Stimulated activated CD4-positive, alpha-beta T cell treated with anti-CD3 and anti-CD28 coated beads, Interleukin-4, amount 100 ng/mL, for 4 hours (primary cell): ENCODE measurements at regions not wholly inside any gene's neighbourhood (a gene's known extent, or its start where the extent isn't known, plus 50 kb on each side); places are given as distances from the start of the nearest gene placed in this dataset.
"Not testable (repeated sequence)": the region's sequence is repeated elsewhere in the genome, so short reads cannot be mapped to it uniquely, and the experiment has no call there.

Experiments used
- DNase-seq, 2 experiments: peaks; one replicate each; pipeline ENCODE4 v3.0.0-alpha.2; 2020

DNA sequence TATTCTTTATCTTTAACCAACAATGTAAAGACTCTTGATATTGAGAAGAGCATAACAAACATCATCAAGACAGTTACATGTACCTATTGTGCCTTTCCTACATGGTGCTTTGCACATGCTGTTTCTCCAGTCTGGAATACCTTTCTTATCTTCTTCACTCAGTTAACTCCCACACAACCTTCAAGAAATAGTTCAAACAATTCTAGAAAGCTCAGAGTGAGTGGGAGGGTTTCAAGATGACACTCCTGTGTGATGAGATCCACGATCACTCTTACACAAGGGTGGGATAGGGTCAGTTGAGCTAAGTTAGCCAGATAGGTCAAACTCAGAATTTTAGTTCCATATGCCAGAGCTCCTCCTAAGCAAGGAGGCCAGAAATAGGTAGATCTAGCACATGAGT, 915.5 kb downstream of the NR2F1-AS1 start:
- DNase-seq: no peak

DNA sequence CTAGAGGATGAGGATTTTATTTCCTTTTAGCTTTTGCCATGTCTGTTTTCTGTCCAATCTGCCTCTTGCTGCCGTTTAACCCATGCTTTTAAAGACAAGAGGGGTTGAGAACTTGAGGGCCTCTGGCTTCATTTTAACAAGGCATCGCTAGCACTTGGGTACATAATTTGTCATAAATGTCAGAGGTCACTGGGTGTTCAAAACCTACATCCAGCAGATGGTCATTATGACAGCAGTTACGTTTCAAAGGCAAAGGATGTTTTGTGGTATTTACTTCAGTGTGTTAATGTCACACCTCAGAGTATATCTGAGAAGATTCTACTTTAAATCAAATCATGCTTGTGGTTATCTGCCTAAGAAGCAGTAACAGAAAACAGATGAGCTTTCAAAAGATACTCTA, 918.3 kb downstream of the NR2F1-AS1 start:
- no peak for DNase-seq

DNA sequence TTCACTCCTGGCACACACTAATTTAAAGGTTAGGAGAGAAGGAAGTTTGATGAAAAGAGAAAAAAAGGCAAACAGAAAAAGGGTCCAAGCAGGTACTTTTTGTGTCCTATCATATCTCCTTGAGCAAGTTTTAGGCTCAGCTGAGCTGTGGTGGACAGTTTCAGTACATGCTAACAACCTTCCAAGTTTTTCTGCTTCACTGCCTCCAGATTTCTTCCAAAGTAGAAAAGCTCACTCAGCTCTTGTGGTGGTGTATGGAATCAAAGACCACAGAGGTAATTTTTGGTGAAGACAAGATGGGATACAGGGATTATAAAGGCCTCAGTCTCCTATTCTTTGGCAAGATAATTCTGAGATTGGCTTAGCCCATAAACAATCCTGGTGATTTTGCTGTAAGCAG, 921.8 kb downstream of the NR2F1-AS1 start:
- DNase-seq: no peak

DNA sequence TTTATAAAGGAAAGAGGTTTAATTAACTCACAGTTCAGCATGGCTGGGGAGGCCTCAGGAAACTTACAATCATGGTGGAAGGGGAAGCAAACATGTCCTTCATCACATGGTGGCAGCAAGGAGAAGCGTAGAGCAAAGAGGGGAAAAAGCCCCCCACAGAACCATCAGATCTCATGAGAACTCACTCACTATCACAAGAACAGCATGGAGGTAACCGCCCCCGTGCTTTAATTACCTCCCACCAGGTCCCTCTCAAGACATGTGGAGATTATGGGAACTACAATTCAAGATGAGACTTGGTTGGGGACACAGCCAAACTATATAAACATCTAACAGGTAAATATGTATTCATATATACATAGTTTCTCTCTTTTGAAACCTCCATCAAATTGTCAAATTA, 926.4 kb downstream of the NR2F1-AS1 start:
- DNase-seq: not testable (repeated sequence)

DNA sequence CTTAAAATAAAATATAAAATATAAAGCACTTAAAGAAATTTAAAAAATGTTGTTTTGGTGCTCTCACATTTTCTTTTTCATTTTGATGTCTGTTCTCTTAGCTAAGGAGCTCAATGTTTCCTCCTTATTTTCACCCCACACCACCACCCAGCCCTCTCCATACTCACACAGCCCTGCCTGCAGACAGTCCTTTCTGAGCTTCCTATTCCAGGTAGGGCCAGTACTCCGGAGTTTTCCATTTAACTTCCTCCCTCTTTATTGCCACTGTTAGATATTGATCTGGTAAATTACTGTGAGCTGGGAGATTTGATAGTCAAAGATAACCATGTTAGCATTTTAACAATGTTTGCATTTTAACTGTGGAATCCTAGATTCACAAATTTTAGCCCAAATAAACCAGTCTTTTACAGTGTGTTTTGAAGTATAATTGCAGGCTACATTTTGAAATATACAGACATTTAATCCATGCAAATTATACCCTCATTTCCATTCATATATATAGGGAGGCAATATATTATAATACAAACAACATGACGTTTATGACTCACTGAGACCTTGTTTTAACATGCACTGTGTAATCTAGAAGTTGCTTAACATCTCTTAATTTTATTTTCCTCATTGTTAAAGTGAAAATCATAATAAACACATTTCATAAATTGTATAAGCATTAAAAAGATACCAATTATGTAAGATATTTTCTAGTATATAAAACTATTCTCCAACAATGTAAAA, 927.1 kb downstream of the NR2F1-AS1 start:
- no peak for DNase-seq

DNA sequence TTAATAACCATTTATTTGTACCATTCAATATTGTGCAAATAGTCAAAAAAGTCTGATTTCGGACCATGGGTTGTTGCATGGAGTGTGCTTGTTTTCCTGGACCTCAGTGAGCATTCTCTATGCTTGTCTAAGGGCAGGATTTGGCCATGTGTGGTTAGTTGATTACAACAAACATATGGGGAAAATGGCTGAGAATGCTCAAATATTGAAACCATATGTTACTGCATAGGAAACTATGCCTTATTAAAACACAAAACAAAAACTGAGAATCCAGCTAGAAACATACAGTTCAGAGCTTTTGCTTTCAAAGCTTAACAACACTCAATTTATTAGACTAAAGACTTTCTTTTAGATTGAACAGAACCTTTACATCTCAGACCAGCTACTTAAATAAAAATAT, 928.3 kb downstream of the NR2F1-AS1 start:
- DNase-seq: no peak

DNA sequence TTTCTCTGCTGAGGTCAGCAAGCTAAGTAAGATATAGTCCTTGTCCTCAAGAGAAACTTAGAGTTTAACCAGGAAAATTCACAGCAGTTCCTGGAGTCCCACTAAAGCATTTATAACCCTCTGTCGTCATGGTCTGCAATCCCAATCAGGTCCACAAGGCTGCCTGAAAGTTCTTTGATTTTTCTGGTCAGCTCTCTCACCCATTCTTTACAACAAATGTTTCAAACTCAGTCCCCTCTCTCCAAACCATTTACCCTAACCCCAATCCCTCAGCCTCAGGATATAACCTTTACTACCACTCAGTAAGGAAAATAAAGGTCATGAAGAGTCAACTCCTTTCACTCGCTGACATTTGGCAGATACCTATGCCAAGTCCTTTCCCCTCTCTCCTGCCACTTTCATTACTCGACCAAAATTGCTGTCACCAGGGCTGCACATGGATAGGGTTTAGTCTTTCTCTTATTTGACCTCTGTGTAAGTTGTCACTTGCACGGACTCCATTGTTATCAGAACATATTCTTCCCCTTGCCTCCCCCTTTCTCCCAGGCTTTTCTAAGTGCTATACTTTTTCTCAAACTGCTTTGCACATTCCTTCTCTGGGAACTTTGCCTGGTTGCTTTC, 936.6 kb downstream of the NR2F1-AS1 start:
- DNase-seq: no peak

DNA sequence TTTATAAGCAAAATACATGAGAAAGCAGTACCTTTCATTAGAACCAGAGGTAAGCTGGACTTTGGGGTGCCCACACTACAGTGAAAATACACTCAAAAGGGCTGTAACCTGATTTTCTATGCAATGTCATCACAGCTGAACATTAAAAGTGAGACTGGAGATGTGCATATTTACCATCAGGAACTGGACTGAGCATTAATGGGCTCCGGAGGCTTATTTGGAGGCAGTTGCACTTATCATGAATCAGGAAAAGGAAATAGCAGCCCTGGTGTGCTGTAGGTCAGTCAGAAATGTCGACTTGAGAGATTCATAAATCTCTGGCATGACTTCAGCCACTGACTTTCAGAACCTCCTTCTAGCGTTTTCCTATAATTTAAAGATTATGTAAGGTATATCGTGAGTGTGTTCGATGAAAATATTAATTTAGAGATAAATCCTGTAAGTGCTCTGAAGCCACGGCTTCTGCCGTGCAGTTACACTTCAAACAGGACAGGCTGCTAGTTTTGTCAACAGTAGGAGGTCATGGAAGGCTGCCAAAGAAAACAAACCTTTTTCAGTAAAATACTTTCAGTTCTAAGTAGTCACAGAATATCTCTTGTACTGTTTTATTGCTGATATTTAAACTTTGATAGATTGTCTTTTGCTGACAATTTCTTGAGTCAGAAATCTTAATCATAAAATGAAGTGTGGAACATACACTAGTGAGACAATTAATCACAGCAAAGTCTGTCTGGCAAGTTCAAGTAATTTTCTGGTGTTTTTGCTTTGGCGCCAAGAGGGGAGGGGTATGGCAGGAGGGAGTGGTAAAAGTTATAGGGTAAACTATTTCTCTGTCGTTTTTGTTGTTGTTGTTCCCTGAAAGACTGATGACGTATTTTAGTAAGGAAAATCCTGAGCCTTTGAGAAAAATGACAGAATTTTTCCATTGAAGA, 939.7 kb downstream of the NR2F1-AS1 start:
- DNase-seq: no peak

DNA sequence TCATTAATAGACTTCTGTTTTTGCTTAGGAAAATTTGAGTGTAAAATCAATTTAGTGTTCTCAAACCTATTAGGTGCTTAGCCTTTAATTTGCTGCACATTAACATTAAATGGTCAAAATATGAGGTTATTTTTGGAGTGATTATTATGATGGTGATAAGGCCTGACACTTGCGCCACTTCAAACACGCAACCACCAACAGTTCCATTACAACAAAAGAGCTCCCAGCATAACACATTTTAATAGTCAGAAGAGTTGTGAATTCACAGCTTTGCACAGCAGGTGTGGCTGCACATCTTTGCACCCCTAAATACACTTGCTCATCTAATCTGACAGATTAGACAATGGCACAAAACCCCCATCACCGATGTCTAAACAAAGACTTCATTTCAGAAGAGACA, 940.7 kb downstream of the NR2F1-AS1 start:
- DNase-seq: no peak

DNA sequence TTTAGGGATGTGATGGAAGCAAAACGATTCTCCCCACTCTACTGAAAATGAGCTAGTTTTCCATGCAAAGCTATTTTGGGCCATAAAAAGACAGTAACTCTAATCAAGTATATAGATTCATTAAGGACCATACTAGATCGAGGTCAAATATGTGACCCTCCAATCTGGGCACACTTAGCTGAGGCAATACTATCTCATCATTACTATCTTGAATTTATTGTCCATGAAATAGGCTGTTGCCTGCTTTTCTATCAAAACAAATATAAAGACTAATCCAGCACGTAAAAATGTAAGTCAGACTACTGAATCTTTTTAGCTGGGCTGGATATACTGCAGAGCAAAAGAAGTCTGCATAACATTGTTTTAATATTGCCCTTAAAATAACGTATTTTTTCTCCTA, 943.1 kb downstream of the NR2F1-AS1 start:
- DNase-seq: no peak

DNA sequence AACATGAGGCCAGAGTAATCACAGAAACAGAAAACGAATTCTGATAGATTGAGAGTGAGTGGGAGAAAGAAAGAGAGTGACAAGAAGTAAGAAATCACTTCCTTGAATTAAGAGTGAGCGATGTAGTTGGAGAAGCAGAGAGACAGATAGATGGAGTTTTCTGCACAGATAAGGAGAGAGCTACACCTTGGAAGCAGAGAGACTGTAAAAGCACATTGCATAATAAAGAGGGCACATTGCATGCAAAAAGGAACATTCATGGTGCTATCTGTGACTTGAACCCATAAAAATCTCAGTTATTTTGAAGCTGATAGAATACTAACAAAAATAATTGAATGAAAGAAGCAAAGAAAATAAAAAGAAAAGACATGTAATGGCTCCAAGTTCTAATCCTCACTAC, 943.8 kb downstream of the NR2F1-AS1 start:
- no peak for DNase-seq

DNA sequence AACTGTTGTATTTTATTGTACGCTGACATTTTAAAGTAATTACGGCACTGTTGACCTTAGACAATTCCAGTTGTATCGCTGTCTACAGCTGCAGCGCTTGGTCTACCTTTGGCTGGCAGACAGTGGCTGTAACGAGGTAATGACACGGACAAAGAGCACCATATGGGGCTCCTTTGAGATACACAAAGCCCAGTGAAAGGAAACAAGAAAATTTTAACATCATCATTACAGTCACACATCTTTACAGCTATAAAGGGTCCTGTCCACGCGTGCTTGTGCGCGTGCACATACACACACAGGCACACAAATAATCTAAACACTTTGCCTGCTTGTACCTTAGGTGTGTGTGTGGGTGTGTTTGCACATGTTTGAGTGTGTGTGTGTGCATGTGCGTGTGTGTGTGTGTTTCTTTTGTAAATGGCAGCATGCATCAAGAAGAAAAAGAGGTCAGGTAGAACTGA, 946.0 kb downstream of the NR2F1-AS1 start:
- no peak for DNase-seq

DNA sequence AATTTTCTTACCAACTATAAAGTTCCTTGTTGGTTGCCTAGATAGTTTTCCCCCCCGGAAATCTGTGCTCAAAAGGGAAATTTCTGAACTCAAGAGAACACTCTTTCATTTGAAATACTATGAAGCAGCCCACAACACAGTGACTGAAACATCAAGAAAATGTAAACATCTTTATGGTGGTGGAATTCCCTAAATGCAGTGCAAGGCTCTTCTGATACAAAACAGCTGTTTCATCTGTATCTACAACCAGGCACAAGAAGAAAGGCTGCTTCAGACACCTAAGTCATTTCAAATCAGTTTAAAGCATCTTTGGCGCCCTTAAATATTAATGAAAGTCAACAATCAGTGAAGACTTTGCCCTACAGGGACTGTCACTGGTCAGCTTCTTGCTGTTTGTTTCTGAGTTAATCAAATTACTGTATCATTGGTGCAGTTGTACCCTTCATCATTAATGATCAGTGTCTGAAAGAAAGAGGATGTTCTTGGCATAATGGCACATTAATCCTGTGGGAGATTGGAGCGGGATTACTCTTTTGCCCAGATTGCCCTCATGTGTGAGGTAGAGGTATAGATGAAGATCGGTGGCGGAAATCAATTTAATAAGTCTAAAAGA, 947.0 kb downstream of the NR2F1-AS1 start:
- DNase-seq: no peak

DNA sequence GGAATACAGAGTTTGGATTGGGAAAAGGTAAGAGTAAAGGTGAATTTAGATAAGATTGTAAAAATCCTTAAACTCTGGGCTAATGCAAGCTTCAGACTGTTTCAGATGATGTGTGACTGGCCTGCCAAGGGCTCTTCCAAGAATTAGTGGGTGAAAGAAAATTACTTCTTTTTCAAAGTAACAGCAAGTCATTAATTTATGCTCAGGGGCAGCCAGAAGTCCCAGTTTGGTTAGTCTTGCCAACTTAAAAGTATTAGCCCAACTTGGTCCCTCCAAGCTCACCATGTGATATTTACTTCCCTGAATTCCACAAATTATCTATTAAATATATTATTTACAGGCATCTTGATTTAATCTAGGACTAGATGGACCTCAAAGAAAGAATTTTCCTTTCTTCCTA, 947.8 kb downstream of the NR2F1-AS1 start:
- no peak for DNase-seq

DNA sequence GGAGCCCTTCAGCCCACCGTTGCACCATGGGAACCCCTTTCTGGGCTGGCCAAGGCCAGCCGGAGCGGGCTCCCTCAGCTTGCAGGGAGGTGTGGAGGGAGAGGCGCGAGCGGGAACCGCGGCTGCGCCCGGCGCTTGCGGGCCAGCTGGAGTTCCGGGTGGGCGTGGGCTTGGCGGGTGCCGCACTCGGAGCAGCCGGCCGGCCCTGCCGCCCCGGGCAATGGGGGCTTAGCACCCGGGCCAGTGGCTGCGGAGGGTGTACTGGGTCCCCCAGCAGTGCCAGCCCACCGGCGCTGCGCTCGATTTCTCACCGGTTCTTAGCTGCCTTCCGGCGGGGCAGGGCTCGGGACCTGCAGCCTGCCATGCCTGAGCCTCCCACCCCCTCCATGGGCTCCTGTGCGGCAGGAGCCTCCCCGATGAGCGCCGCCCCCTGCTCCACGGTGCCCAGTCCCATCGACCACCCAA, 949.8 kb downstream of the NR2F1-AS1 start:
- DNase-seq: not testable (repeated sequence)

DNA sequence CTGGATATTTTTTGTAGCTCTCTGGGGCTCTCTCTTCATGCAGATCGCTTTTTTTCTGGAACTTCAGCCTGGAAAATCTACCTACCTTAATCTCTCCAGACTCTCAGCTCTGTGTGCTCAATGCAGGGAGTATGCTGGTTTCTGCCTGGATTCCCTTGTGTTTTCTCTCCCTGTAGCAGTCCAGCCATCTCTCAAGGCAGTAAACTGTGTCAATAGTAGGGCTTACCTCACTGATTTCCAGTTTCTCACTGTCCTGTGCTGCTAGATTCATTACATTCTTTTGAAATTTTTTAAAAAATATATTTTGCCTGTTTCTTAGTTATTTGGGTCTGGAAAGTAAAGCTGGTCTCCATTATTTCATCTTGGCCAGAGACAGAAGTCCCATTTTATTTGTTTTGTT, 951.4 kb downstream of the NR2F1-AS1 start:
- DNase-seq: no peak

DNA sequence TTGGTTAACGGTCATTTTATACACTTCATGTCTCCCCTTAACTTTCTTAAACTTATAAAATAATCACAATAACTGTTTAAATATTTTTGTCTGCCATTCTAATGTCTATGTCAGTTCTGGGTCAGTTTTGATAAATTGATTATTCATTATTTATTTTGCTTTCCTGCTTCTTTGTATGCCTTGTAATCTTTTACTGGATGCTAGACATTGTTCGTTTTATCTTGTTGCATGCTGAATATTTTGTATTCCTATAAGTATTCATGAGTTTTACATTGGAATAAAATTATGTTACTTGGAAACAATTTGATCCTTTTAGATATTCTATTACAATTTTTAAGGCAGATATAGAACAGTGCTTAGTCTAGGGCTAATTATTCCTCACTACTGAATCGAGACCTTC, 952.0 kb downstream of the NR2F1-AS1 start:
- no peak for DNase-seq

DNA sequence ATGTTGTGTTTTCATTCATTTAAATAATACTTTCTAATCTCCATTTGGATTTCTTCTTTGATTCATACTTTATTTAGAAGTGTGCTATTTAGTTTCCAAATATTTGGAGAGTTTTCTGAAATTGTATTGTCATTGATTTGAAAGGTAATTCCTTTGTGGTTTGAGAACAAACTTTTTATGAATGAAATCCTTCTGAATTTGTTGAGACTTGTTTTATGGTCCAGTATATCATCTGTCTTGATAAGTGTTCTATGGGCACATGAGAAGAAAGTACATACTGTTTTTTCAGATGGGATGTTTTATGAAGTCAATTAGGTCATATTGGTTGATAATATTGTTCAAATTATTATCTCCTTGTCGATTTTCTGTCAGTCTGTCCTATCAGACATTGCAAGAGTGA, 953.8 kb downstream of the NR2F1-AS1 start:
- no peak for DNase-seq

DNA sequence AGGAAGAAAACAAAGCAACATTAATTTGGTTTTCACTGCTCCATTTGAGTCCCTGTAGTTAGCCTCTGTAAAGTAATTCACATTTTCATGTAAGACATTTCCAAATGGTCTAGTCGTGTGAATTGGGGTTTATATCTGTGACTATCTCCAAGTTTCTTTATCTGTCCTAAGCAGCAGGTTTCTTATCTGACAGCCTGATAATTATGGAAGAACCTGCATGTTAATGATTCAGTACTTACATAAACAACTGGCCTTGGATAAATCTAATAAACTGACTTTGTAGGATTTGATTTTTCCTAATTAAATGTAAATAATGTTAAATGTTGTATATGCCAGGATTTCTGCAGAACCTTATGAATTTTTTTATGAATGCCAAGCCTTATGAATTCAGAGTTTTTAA, 964.9 kb downstream of the NR2F1-AS1 start:
- DNase-seq: no peak

DNA sequence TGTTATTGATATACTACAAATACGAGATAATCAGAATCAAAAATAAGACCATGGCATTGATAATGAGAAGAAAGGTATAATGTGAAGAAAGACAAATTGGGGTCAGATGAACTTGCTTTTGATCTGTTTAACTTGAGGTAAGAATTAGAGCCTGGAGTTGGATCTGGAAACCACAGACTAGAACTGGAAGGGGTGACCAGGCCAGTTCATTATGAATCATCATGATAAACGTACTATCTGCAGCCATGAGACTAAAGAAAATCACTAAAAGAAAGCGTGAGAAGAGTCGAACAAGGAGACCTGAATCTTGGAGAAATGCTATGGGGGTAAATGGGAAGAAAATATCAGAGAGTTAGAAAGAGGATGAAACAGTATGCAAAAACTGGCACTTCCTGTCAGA, 967.5 kb downstream of the NR2F1-AS1 start:
- no peak for DNase-seq

DNA sequence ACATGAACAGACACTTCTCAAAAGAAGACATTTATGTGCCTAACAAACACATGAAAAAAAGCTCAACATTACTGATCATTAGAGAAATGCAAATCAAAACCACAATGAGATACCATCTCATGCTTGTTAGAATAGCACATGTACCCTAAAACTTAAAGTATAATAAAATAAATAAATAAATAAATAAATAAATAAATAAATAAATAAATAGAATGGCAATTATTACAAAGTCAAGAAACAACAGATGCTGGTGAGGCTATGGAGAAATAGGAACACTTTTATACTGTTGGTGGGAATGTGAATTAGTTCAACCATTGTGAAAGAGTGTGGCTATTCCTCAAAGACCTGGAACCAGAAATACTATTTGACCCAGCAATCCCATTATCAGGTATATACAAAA, 970.6 kb downstream of the NR2F1-AS1 start:
- DNase-seq: not testable (repeated sequence)

DNA sequence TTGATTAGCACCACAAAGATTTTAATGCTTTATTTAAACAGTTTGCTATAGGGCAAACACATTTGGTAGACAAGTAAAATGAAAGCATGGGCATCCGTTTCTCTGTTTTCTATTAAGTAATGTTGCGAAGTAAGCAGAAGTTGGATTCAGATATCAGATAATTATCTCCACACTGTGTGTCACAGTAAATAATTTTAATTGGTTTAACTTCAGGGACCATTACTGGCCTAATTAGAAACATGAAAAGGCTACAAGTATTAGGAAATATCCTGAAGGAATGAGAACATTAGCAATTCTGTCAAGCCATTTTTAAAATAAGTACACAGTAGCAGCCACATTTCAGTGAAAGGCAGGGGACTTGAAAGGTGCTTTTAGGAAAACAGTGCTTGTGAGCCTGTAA, 975.4 kb downstream of the NR2F1-AS1 start:
- no peak for DNase-seq

DNA sequence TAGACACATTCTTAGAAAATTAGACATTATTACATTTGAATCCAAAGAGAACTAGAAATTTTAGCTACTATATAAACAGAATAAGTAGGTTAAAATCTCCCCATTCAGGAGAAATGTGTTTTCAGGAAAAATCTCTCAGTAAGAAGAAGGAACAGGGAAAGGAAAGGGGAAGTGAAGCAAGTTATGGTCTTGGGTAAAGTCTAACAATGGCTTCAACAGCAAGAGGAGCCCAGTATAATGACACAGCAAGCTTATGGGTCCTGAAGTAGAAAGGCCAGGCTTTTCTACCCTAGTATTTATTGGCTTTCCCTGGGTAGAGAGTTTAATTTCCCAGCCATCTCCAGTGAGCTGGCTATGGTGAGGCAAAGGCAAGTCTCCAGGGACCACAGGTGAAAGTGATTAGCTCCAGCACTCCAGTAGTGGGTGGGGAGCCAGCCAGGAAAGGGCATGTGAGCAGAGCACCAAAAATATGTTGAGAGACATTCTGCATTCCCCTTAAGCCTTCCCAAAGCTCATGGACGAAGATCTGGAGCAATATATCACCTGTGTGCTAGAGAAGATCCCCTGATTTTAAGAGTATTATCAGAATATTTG, 981.7 kb downstream of the NR2F1-AS1 start:
- no peak for DNase-seq
